Transverse colon (tissue), 4 donors: ENCODE measurements at regions not wholly inside any gene's neighbourhood (a gene's known extent, or its start where the extent isn't known, plus 50 kb on each side); places are given as distances from the start of the nearest gene placed in this dataset.

Experiments used
- EP300 ChIP-seq: sonication (generic); formaldehyde crosslinking; IDR thresholded peaks from one replicate; pipeline ENCODE4 v1.6.1; 2017; ENCODE audit warnings: antibody characterized with exemption, low read depth
- POLR2A ChIP-seq: fragments of 450-650 bp; IDR thresholded peaks from one replicate; pipeline ENCODE4 v1.6.1; 2016; ENCODE audit warnings: antibody characterized with exemption, mild to moderate bottlenecking, moderate library complexity
- POLR2AphosphoS5 ChIP-seq, 3 donors: sonication (generic); formaldehyde crosslinking; IDR thresholded peaks; one replicate each; pipeline ENCODE4 v1.6.1; 2016; ENCODE audit warnings: antibody characterized with exemption in 3 of 3
- TF ChIP-seq, protein P1 (sequence below), 5 experiments: fragments of 200-600 bp in 3 of 5; fragments of 450-650 bp in 2 of 5; sonication (generic) in 3 of 5; IDR thresholded peaks; 1 replicate in 2 of 5; 2 replicates in 3 of 5; pipeline ENCODE4 v1.5.1; 2016 to 2017; ENCODE audit warnings: antibody characterized with exemption in 5 of 5, inconsistent platforms in 3 of 5, mild to moderate bottlenecking in 2 of 5, moderate library complexity in 1 of 5

DNA sequence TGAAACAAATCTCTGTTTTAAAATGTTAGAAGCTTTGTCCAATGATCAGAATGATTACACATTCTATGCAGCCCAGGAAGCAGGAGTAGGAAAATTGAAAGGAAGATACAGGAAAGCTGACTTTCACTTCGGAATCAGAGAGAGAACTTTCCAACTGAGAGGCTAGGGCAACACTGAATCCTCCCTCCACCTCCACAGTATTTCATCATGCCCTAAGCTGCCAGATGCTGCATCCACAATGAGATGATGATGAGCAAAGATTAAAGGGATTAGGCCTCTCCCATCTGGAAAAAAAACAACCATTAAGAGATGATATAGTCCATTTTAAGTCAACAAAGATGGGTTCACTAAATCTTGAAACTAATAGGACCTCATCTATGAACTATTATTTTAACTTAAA is 215.6 kb downstream of the GPR37 start:
- TF ChIP-seq, protein P1, sequence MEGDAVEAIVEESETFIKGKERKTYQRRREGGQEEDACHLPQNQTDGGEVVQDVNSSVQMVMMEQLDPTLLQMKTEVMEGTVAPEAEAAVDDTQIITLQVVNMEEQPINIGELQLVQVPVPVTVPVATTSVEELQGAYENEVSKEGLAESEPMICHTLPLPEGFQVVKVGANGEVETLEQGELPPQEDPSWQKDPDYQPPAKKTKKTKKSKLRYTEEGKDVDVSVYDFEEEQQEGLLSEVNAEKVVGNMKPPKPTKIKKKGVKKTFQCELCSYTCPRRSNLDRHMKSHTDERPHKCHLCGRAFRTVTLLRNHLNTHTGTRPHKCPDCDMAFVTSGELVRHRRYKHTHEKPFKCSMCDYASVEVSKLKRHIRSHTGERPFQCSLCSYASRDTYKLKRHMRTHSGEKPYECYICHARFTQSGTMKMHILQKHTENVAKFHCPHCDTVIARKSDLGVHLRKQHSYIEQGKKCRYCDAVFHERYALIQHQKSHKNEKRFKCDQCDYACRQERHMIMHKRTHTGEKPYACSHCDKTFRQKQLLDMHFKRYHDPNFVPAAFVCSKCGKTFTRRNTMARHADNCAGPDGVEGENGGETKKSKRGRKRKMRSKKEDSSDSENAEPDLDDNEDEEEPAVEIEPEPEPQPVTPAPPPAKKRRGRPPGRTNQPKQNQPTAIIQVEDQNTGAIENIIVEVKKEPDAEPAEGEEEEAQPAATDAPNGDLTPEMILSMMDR (IDR thresholded peaks at IDR 0.05): no peak
- TF ChIP-seq POLR2A: no peak
- TF ChIP-seq POLR2AphosphoS5 (IDR thresholded peaks at IDR 0.05): no peak
- no peak for TF ChIP-seq EP300
